Activated CD8-positive, alpha-beta memory T cell treated with anti-CD3 and anti-CD28 coated beads for 48 hours (primary cell): ENCODE measurements at regions not wholly inside any gene's neighbourhood (a gene's known extent, or its start where the extent isn't known, plus 50 kb on each side); places are given as distances from the start of the nearest gene placed in this dataset.
"Not testable (repeated sequence)": the region's sequence is repeated elsewhere in the genome, so short reads cannot be mapped to it uniquely, and the experiment has no call there.

Experiments used
- DNase-seq, 3 experiments: peaks; one replicate each; pipeline ENCODE4 v3.0.0-alpha.2; 2020; ENCODE audit warnings: low read depth in 2 of 3, low spot score in 2 of 3

DNA sequence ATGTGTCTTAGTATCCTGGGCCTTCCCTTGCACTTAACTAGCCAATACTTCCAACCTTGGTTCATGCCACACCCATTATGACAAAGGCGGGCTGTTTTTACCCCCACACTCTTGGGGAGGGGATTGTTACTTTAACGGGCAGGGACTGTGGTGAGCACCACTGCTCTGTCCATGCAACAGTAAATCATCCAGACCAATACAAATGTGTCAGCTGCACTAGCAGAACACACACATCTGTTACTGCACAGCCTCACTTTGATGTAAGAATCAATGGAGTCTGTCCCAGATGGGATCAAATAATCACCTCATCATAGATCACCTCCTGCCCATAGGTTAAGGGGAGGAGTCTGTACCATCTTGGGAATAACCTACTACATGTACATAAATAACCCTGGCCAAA, 58.1 kb downstream of the NPAP1 start:
- no peak for DNase-seq

DNA sequence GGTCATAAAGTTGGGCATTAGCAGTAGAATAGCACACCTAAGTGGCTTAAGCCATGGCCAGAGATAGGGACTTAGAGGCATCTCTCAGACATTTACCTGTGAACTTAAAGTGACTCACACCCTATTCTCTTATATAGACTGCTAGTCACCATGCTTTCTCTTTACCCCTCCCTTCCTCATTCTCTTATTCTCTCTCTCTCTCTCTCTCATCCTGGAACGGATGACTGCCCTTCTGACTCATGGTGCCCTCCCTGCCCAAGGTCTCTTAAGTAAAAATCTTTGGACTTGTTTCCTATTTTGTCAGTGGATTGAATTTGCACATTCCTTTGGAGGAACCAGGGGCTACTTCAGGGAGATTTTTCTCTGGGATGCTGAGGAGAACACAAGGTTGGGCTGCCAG, 58.8 kb downstream of the NPAP1 start:
- no peak for DNase-seq

DNA sequence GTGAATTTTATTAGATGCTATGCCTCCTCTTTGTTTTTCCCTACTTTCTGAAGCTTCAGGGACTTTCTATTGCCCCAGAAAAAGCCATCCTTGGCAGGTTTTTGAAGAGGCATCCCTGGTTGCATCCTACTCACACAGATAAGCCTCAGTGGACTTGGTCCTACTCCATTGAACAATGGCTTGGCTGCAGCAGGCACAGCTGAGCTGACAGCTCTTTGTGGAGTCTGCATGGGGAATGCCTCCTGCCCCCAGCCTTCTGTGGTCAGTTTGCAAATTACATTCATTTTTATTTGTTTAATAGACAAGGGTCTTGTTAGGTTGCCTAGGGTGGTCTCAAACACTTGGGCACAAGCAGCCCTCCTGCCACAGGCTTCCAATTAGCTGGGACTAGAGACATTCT, 69.7 kb downstream of the NPAP1 start:
- no peak for DNase-seq

DNA sequence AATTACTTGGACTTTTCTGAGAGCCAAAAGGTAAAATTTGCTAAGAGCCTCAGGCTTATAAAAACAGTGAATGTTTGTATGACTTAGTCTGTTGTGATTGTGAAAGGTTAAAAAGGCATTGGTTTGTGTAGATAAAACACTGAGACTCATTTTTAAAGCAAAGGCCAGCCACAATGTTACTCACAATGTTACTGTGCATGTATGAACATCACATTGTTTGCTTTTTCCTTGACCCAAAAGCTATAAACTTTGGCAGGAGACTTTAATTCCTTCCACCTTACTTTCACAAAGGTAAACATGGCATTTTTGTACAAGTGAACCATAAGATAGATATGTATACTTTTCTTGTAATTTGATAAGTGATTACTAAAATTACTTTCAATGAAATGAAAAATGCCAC, 70.5 kb downstream of the NPAP1 start:
- DNase-seq = no peak

DNA sequence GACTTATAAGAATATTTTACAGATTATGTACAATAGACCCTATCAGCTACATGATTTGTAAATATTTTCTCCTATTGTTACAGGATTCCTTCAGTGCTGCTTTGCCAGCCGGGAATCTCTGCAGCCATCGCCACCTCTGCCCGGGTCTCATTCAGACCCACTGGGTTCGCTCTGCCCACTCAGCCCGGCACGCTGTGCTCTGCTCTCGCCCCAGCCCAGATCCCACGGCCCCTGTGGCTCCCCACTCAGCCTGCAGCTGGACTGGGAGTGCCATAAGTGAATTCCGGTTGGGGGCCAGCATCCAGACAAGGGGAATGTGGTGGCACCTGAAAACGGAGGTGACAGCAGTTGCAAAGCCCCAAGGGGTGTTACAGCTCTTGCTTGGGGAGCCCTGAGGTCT, 71.8 kb downstream of the NPAP1 start:
- DNase-seq = no peak

DNA sequence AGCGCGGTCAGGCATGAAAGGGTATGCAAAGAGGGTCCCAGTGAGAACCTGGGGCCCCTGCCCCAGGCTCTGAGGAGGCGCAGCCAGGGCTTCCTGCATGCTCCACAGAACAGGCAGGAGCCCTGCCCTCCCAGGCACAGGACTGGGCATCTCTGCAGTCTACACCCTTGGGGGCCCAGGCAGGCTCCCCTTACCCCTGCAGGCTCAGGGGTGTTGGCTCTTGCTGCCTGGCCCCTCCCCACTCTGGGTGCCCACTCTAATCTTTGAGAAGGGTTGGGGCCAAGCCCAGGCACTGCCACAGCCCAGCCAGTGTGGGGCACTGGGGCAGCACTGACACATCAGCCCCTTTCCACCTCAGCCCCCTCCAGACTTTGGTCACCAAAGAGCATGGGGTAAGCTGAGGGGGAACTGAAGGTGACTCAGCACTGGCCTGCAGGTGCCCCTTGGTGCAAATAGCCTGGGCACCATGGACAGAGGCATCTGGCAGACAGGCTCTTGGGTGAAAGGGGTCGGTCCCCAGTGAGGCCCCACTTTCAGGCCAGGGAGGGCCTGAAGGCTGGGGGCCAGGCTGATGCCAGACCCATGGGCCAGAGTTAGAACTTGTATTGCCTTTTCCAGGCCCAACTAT, 73.4 kb downstream of the NPAP1 start:
- DNase-seq = no peak

DNA sequence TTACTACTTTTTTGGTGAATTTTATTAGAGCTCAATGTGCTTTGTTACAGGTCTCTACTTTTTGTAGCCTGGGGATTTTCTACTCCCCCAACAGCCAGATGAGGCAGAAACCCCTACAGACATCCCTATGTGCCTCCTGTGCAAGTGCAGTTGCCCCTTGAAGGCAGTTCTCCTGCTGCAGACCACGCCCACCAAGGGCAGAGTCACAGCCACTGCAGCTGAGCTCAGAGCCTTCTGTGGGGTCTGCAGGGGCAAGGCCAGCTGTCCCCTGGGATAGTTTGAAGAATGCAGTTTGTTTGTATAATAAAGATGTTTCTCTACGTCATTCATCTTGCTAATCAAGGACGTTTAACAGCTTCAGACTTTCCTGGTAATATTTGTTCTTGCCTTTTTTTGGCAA, 76.8 kb downstream of the NPAP1 start:
- DNase-seq = no peak

DNA sequence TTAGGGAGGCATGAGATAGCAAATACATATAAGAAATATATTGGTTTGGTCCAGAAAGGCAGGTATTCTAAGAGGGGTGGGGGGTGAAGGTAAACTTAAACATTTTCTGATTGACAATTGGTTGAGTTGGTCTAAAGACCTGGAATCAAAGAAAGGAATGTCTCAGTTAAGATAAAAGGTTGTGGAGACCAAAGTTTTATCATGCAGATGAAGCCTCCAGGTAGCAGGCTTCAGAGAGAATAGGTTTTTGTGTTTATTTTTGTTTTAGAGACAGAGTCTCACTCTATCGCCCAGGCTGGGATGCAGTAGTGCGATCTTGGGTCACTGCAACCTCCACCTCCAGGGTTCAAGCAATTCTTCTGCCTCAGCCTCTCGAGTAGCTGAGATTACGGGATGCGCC, 80.5 kb downstream of the NPAP1 start:
- no peak for DNase-seq

DNA sequence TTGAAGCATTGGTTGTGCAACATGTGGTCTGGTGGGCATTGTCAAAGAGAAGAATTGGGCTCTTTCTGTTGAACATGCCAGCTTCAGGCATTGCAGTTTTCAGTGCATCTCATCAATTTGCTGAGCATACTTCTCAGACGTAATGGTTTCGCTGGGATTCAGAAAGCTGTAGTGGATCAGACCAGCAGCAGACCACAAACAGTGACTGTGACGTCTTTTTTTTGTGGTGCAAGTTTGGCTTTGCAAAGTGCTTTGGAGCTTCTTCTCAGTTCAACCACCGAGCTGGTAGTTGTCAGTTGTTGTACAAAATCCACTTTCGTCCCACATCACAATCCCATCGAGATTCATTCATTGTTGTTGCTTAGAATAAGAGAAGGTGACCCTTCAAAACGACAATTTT, 84.5 kb downstream of the NPAP1 start:
- no peak for DNase-seq

DNA sequence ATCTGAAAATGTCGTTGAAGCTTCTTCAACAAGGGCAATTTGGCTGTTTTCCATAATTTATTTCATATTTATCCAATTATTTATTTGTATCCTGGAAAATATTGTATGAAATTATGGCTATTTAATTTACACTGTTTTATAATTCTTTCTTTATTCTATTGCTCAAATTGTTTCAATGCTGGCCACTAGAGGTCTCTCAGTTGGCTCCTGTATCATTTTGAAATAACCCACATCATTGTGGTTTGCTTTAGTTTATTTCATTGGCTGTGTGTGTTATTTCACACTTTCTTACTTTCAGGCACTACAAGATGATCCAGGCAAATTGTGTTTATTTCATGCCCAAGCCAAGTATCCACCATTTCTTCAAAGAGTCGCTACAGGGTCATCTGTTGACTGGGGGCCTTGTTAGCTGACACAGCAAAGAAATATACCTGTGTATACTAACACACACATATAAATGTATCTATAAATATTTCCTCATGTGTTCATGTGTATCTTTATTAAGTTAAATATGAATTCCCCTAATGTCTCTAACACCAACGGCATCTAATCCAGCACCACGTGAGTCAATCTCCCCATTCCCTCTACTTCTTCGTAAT, 86.2 kb downstream of the NPAP1 start:
- DNase-seq = no peak

DNA sequence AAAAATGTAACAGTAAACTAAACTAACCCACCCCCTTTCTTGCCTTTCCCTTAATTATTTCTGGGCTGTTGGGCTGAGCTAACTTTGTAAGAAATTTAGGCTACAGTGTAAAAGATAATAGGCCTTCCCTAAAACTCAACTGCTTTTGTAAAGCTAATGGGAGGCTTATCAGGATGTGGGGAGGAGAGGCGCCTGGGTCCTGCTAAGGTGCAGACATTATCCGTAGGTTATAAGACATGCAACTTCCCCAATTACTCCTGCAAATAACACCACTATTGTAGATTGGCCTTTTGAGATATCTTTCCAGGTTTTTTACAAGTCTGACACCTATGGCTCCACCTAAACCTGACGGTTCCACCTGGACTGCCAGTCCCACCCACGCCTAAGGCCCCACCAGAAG, 88.3 kb downstream of the NPAP1 start:
- DNase-seq = no peak

DNA sequence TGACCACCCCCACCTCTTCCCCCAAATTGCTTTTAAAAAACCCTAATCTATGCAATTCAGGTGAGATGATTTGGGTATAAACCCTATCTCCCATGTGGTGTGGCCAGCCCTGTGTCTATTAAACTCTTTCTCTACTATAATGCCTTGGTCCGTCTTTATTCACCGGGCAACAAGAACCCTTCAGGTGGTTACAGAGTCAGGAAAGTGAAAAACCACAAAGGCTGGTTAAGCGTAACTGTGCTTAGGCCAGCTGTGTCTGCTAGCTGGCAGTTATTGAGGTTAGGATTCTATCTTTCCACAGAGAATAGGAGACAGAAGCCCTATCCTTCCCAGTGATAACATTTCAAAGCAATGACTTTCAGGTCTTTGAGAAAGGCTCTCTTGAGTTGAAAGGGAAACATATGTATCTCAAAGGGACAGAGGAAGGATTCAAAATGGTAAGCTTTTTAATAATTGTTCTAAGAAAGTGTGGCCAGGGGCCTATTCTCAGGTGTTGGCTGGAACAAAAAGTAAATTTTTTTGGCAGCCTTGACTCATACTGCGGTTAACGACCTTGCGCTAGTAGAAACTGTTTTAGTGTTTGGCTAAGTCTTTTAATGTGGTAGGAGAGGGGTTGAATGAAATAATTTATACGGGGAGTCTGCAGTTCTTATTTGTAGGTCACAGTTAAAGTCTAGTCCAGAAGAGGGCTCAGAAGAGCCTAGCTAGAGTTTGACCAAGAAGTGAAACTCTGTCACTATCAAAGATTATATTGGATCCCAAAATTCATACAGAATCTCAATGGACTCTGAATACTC, 89.0 kb downstream of the NPAP1 start:
- no peak for DNase-seq

DNA sequence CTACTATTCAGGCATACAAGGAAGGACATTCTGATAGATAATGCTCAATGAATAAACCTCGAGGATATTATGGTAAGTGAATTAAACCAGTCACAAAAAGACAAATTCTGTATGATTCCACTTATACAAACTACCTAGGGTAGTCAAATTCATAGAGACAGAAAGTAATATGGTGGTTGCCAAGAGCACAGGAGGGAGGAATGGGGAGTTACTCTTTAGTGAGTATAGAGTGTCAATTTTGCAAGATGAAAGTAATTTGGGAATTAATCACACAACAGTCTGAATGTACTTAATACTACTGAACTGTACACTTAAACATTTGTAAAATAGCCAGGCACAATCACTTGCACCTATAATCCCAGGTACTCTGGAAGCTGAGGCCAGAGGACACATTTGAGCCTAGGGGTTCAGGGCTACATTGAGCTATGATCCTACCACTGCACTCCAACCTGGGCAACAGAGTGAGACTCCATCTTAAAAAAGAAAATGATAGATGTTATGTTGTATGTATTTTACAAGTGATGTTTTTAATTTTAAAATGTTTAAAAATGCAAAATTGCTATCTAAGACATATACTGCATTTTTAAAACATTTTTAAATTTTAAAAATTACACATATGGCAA, 91.0 kb downstream of the NPAP1 start:
- no peak for DNase-seq

DNA sequence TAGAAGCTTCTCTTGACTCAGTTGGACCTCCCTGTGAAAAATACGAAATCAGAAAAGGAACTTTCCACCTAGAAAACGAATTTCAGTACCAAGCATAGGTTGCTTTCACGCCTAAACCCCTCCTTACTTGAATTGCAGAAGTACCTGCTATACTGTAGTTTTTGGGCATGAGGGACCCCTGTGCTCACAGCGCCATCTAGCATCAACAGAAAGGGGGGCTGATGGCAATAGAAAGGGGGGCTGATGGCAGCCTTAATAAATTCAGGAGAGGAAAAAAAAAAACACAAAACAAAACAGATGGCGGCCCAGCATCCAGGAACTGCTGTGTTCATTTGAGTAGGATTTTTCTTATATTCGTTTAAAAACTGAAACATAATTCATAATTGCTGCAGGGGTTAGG, 96.7 kb downstream of the NPAP1 start:
- DNase-seq = no peak

DNA sequence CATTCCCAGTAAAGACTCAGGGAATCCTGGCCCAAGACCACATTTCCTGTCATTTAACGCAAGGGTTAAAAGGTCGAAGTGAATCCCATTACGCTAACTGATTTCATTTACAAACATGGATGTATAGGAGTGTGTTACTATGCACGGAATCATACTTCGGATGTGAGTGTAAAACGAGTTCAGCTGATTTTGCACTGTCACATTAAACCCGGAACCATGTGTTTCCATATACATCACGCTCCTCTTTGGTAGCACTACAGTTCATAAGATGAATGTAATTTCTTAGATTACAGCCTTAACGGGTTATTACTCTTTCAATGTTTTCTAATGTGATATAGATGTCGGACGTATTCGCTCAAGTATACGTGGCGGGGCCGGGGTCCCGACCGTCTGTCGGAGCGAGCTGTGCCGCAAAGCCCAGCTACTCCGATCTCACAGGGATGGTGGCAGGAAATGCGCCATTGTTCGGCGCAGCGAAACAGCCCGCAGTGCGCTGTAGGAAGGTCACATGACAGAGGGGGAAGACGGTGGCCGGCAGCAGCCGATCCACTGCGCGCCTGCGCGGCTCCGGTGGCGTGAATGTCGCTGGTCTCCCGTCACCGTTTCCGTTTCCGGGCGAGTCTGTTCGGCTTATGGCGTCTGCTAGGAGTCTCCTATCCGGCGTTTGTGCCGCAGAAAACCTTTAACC, 97.3 kb downstream of the NPAP1 start:
- peak; percentile 5 to 32 (median 10) for DNase-seq

DNA sequence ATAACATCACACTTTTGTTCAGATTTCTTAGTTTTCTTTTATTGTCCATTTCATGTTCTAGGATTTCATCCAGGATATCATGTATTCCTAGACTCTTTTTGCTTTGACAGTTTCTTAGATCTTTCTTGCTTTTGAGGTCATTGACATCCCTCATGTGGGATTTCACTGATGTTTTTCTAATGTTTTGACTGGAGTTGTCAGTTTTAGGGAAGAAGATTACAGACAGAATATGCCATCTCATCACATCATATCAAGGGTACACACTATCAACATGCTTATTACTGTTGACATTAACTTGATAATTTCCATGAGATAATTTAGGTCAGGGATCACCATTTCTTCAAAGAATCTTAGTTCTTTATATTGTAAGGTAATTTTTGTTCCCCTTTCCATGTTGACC, 101.7 kb downstream of the NPAP1 start:
- DNase-seq = no peak

DNA sequence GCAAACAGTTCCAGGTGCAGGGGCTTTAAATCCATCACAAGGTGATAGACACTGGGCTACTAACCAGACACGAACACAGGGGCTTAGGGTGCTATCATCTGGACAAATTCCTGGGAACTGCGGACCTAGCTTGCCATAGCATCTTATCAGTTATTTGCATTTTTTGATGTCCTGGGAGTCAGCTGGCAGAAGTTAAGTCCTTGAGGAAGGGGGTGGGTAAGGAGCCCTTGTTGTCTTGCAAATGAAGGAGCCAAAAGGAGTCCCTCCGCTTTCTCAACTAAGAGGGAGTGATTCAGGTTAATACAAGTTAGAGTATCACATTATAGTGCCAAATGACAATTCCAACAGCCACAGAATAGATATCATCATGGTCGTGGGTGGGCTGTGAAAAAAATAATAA, 108.9 kb downstream of the NPAP1 start:
- no peak for DNase-seq

DNA sequence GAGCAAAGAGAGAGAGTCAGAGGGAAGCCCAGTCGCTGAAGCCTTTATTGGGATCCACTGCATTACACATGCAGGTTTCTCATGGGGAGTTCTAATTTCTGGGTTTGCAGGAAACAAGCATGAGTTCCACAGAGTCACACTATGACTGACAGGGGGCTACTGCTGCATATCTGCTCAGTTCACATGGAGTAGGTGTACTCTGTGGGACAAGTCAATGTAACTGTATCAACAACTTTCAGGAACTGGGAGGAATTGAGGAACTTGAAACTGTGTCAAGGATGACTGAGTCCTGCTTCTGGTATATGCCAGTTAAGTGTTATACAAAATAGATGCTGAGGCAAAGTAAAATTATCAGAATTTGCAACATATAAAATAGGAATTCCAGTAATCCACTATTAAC, 110.8 kb downstream of the NPAP1 start:
- DNase-seq = no peak

DNA sequence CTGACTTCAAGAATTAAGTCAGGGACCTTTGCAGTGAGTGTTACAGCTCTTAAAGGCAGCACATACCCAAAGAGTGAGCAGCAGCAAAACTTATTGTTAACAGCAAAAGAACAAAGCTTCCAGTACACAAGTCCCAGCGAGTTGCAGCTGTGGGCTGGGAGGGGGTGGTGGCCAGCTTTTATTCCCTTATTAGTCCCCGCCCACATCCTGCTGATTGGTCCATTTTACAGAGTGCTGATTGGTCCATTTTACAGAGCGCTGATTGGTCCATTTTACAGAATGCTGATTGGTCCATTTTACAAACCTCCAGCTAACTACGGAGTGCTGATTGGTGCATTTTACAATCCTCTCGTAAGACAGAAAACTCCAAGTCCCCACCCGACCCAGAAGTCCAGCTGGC, 127.0 kb downstream of the NPAP1 start:
- not testable (repeated sequence) for DNase-seq

DNA sequence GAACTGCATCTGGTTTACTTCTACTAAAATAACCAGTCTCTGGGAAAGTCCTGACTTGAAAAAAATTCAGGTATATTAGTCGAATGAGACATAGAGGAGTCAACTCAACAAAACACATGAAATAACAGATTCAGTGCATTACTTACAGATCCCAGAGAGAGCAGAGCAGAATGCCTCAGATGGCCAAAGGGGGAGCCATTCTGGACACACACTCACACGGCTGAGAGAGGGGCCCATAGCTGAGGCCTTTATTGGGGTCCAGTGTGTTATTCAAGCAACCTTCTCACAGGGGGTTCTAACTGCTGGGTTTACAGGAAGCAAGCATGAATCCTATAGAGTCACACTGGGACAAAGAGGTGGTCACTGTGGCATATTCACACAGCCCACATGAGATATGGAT, 135.1 kb upstream of the SNRPN start:
- DNase-seq = no peak

DNA sequence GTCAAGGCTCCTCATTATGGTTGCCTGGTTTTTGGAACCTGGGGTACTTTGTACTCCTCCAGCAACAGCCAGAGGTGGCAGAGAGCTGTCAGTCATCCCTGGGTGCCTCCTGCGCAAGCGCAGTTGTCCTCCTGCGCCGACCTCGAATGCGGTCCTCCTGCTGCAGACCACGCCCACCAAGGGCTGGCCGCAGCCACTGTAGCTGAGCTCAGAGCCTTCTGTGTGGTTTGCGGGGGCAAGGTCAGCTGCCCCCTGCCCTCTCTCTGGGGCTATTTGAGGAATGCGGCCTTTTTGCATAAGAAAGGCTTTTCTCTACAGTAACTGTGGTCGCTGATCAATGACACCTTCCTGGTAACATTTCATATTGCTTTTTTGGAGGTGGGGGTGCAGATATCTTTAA, 131.3 kb upstream of the SNRPN start:
- no peak for DNase-seq

DNA sequence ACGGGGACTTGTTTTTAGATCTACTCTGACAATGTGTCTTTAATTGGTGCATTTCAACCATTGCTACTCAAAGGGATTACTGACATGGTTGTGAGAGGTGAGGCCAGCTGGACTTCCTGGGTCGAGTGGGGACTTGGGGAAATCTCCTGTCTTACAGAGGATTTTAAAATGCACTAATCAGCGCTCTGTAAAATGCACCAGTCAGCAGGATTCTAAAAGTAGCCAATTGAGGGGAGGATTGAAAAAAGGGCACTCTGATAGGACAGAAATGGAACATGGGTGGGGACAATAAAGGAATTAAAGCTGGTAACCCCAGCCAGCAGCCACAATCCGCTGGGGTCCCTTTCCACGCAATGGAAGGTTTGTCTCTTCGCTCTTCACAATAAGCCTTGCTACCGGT, 122.5 kb upstream of the SNRPN start:
- DNase-seq = no peak
